ENCODE measurements at regions not wholly inside any gene's neighbourhood (a gene's known extent, or its start where the extent isn't known, plus 50 kb on each side); places are given as distances from the start of the nearest gene placed in this dataset.
"Not testable (repeated sequence)": the region's sequence is repeated elsewhere in the genome, so short reads cannot be mapped to it uniquely, and the experiment has no call there.

DNA sequence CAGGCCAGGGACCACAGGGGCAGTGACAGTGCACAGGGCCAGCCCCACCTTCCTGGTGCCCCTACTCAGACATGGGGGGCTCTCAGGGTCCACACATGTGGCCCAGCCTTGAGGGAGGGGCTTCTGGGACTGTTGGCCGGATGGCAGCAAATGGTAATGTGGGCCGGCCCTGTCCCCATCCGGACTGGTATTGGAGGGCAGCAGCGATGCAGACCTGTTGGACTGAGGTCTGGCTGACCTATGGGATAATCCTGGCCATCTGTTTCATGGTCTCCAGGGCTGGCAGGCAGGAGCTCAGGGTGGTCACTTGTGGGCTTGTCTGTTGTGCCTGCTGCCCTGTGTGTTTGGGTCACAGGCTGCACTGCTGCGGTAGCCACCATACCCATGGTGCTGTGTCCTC, 387.5 kb downstream of the TMEM121 start:
- no peak for DNase-seq
- no peak overlapping the region for H3K4me3 ChIP-seq (replicated peaks in 1 of 3)
- no peaks in the 10 kb centered on the region for H3K9me3 ChIP-seq
- intact Hi-C loops (cut with DNase I), result no loop called here
- no peak for TF ChIP-seq POLR2A (IDR thresholded peaks at IDR 0.05)
- TF ChIP-seq CTCF (IDR thresholded peaks at IDR 0.05), result no peak
- H3K4me1 ChIP-seq, result no peaks in the 10 kb centered on the region
- H3K27me3 ChIP-seq, result no peaks in the 10 kb centered on the region
- H3K27ac ChIP-seq, result no peak overlapping the region
- 53% methylated on average over 3 of the region's 5 CpGs; no CpG with 5 or more reads in 1 of the 2 donors for WGBS, 2 donors
- no peaks in the 10 kb centered on the region for H3K36me3 ChIP-seq

DNA sequence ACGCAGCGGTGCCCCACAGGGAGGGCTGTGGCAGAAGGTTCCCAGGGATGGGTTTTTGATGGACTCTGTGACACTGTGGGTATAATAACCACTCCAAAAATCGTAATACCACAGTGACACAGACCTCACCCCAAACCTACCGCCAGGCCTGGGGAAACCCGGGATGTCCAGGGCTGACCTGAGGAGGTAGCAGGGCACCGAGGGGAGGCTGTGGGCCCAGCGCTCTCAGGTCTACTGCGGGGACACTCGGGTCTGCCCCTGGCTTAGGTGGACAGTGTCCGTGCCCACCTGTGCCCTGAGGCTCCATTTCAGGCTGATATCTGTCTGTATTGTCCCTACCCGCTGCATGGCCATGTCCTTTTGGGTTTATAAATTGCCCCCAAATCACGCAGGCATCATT, 387.9 kb downstream of the TMEM121 start:
- 79% methylated on average over 9 of the region's 12 CpGs; no CpG with 5 or more reads in 1 of the 2 donors for WGBS, 2 donors

GRCh38 chr14:105914738-105915385, 388.5 kb downstream of the TMEM121 start:
- 78% methylated on average over 5 of the region's 8 CpGs; no CpG with 5 or more reads in 1 of the 2 donors for WGBS, 2 donors
- H3K4me1 ChIP-seq, result no peaks in the 10 kb centered on the region
- H3K4me3 ChIP-seq (replicated peaks in 1 of 3), result no peak overlapping the region
- DNase-seq, result no peak
- no peaks in the 10 kb centered on the region for H3K9me3 ChIP-seq
- intact Hi-C loops (cut with DNase I), result no loop called here
- no peaks in the 10 kb centered on the region for H3K36me3 ChIP-seq
- no peaks in the 10 kb centered on the region for H3K27me3 ChIP-seq
- no peak overlapping the region for H3K27ac ChIP-seq
- TF ChIP-seq POLR2A (IDR thresholded peaks at IDR 0.05), result no peak
- no peak for TF ChIP-seq CTCF (IDR thresholded peaks at IDR 0.05)

More for the DNA sequence above, 387.9 kb downstream of the TMEM121 start:
- H3K36me3 ChIP-seq; intact Hi-C loops (cut with DNase I); H3K4me3 ChIP-seq (replicated peaks in 1 of 3); H3K4me1 ChIP-seq; H3K9me3 ChIP-seq; H3K27ac ChIP-seq; H3K27me3 ChIP-seq; DNase-seq: not testable (repeated sequence)

GRCh38 chr14:105915546-105915945, 389.2 kb downstream of the TMEM121 start:
- H3K27ac ChIP-seq; H3K27me3 ChIP-seq; intact Hi-C loops (cut with DNase I); H3K4me3 ChIP-seq (replicated peaks in 1 of 3); H3K36me3 ChIP-seq; DNase-seq; H3K9me3 ChIP-seq; H3K4me1 ChIP-seq: not testable (repeated sequence)
- 57 to 59% methylated on average over 3 of the region's 3 CpGs for WGBS, 2 donors

- intact Hi-C loops (cut with DNase I); H3K27ac ChIP-seq; H3K4me1 ChIP-seq; H3K27me3 ChIP-seq; H3K4me3 ChIP-seq (replicated peaks in 1 of 3); H3K36me3 ChIP-seq; DNase-seq; H3K9me3 ChIP-seq: not testable (repeated sequence)
- 86 to 88% methylated on average over 15 to 20 of the region's 20 CpGs for WGBS, 2 donors
Measured at GRCh38 chr14:105917136-105917932, 391.0 kb downstream of the TMEM121 start.

DNA sequence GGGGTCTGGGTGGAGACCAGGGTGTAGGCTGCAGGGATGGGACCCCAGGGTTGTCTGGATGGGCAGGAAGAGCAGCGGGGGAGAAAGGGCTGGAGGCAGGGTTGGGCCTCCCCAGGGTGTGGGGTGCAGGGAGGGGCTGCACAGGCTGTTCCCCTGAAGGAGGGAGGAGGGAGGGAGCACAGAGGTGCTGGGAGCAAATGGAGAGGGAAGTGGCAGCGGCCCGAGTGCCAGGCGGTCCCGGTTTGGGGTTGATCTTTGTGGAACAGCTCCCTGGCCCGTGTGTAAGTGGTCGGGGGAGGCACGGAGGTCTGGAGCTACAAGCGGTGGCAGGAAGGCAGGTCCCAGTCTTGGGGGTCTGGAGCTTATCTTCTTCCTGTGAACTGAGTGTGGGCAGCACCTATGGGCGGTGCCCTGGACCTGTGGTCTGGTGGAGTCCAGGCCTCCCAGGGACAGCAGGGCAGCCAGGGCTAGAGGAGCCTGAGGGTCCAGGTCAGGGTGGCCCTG, 391.6 kb downstream of the TMEM121 start:
- H3K27me3 ChIP-seq, result no peaks in the 10 kb centered on the region
- H3K27ac ChIP-seq, result no peak overlapping the region
- H3K4me1 ChIP-seq, result no peaks in the 10 kb centered on the region
- no peak for TF ChIP-seq CTCF (IDR thresholded peaks at IDR 0.05)
- no peak for TF ChIP-seq POLR2A (IDR thresholded peaks at IDR 0.05)
- intact Hi-C loops (cut with DNase I), result no loop called here
- H3K4me3 ChIP-seq (replicated peaks in 1 of 3), result no peak overlapping the region
- 92 to 93% methylated on average over 9 of the region's 10 CpGs for WGBS, 2 donors
- H3K36me3 ChIP-seq, result no peaks in the 10 kb centered on the region
- no peak for DNase-seq
- no peaks in the 10 kb centered on the region for H3K9me3 ChIP-seq
